Prostate gland (tissue), 2 donors: ENCODE measurements at regions not wholly inside any gene's neighbourhood (a gene's known extent, or its start where the extent isn't known, plus 50 kb on each side); places are given as distances from the start of the nearest gene placed in this dataset.
A peak's percentile ranks its signal among the peaks of the same experiment; 100 is the strongest.

ENCODE experiments used
- DNase-seq: peaks from one replicate; pipeline ENCODE4 v3.0.0-alpha.2; 2019; ENCODE audit warnings: low spot score
- H3K27ac ChIP-seq, 2 donors: fragments of 200-600 bp; sonication (generic); 2 replicates each; pipeline ENCODE4 v1.5.1; 2017 to 2019
- H3K27me3 ChIP-seq: fragments of 200-600 bp; sonication (generic); replicated peaks from 2 replicates; pipeline ENCODE4 v1.5.1; 2019; ENCODE audit not compliant: insufficient read depth
- H3K36me3 ChIP-seq, 2 donors: fragments of 200-600 bp; sonication (generic); 1 replicate in 1 of 2; 2 replicates in 1 of 2; pipeline versions ENCODE4 v1.5.1 to v1.8.1; 2017 to 2019
- H3K4me1 ChIP-seq: fragments of 200-600 bp; sonication (generic); replicated peaks from 2 replicates; pipeline ENCODE4 v1.5.1; 2019
- H3K4me3 ChIP-seq, 2 donors: fragments of 200-600 bp; sonication (generic); 2 replicates each; pipeline ENCODE4 v1.5.1; 2017 to 2019
- H3K9me3 ChIP-seq: fragments of 200-600 bp; sonication (generic); 2 replicates; pipeline ENCODE4 v1.5.1; 2017
- POLR2A ChIP-seq: fragments of 450-650 bp; IDR thresholded peaks from one replicate; pipeline ENCODE4 v1.6.1; 2016; ENCODE audit warnings: antibody characterized with exemption, mild to moderate bottlenecking
- POLR2AphosphoS5 ChIP-seq: sonication (generic); formaldehyde crosslinking; IDR thresholded peaks from one replicate; pipeline ENCODE4 v1.6.1; 2017; ENCODE audit warnings: antibody characterized with exemption
- WGBS: methylation state at CpG from one replicate; pipeline ENCODE4 v1.1.5; 2018; 5-methylcytosine and 5-hydroxymethylcytosine counted together
- intact Hi-C: fragments of 100-400 bp; cut with DNase I; formaldehyde crosslinking; loops from one replicate; pipeline ENCODE4 v1.14.2; 2022
- TF ChIP-seq, protein P1 (sequence below), 4 experiments: fragments of 200-600 bp in 2 of 4; fragments of 450-650 bp in 2 of 4; sonication (generic) in 2 of 4; IDR thresholded peaks; 1 replicate in 3 of 4; 2 replicates in 1 of 4; pipeline ENCODE4 v1.5.1; 2016 to 2019; ENCODE audit warnings: antibody characterized with exemption in 4 of 4, mild to moderate bottlenecking in 2 of 4, moderate library complexity in 2 of 4

DNA sequence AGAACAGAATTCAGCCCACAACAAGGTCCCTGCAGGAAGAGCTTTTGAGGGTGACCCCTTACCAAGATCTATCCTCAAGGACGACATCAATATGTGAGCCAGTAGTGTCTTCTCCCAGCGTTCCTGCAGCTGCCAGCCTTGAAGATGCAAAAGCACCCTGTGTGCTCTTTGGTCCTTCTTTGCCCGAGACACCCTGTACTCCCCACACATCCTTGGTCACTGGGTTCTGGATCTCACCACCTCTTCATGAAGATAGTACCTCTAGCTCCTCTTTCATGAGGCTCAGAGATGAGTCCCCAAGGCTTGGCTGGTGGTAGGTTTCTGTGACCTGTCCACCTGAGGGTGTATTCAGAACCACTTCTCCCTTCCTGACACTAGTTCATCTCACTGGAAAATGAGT is 259.6 kb upstream of the FOXQ1 start:
- Histone ChIP-seq H3K4me3 (no peak overlapping the region), H3K9me3 (no peaks in the 10 kb centered on the region), H3K4me1 (no peaks in the 10 kb centered on the region), H3K36me3 (no peaks in the 10 kb centered on the region), H3K27ac (no peak overlapping the region), H3K27me3 (no peaks in the 10 kb centered on the region)
- intact Hi-C loops: no loop called here
- TF ChIP-seq POLR2A (no peak), POLR2AphosphoS5 (no peak)
- TF ChIP-seq, protein P1, sequence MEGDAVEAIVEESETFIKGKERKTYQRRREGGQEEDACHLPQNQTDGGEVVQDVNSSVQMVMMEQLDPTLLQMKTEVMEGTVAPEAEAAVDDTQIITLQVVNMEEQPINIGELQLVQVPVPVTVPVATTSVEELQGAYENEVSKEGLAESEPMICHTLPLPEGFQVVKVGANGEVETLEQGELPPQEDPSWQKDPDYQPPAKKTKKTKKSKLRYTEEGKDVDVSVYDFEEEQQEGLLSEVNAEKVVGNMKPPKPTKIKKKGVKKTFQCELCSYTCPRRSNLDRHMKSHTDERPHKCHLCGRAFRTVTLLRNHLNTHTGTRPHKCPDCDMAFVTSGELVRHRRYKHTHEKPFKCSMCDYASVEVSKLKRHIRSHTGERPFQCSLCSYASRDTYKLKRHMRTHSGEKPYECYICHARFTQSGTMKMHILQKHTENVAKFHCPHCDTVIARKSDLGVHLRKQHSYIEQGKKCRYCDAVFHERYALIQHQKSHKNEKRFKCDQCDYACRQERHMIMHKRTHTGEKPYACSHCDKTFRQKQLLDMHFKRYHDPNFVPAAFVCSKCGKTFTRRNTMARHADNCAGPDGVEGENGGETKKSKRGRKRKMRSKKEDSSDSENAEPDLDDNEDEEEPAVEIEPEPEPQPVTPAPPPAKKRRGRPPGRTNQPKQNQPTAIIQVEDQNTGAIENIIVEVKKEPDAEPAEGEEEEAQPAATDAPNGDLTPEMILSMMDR (IDR thresholded peaks at IDR 0.05): no peak
- WGBS: 94% methylated on average over 3 of the region's 3 CpGs
- DNase-seq: no peak

DNA sequence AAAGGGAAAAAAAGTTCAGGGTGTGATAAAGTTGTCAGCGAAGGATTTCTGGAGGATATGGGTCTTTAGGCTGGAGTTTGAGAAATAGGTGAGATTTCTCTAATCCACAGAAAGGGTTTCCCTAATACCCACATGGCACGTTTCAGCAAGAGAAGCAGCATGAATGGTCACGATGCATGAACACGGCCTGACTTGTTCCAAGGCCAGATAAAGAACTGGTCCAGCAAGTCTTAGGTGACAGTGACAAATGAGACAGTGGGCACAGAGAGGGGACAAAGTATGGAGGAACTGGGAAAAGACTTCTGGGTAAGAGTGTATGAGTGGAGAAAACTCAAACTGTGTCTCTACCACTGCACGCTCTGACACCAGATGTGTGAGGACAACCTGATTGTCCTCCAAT is 262.0 kb upstream of the FOXQ1 start:
- 59% methylated on average over 5 of the region's 5 CpGs for WGBS
- H3K9me3 ChIP-seq: no peaks in the 10 kb centered on the region
- intact Hi-C loops: no loop called here
- H3K27ac ChIP-seq: no peak overlapping the region
- H3K4me1 ChIP-seq: no peaks in the 10 kb centered on the region
- TF ChIP-seq POLR2AphosphoS5: peak; percentile 83
- no peak for TF ChIP-seq POLR2A
- TF ChIP-seq, protein P1 (IDR thresholded peaks at IDR 0.05): no peak
- peak; percentile 68 for DNase-seq
- H3K36me3 ChIP-seq: no peaks in the 10 kb centered on the region
- no peak overlapping the region for H3K4me3 ChIP-seq
- no peaks in the 10 kb centered on the region for H3K27me3 ChIP-seq

DNA sequence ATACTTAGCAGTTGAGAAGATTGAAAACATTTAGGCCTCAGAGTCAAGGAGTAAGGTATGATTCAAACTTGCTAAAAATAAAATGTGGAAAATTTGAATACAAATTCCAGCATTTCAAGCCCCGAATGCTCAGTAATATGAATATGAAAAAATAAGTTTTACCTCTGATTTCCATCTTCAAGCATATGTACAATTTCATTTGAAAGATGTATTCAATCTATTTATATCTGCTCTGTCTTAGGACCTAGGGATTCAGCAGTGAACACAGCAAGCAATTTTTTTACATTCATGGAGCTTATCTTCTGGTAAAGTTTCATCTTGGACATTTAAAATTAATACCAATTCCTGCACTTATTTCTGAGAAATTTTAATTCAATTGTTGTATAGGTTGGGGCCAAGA is 262.7 kb upstream of the FOXQ1 start:
- H3K27ac ChIP-seq: no peak overlapping the region
- intact Hi-C loops: no loop called here
- TF ChIP-seq POLR2AphosphoS5 (no peak), POLR2A (no peak)
- TF ChIP-seq, protein P1 (IDR thresholded peaks at IDR 0.05): no peak
- H3K4me1 ChIP-seq: no peaks in the 10 kb centered on the region
- no peaks in the 10 kb centered on the region for H3K36me3 ChIP-seq
- H3K9me3 ChIP-seq: no peaks in the 10 kb centered on the region
- no peaks in the 10 kb centered on the region for H3K27me3 ChIP-seq
- no peak overlapping the region for H3K4me3 ChIP-seq
- no peak for DNase-seq
- 94% methylated on average over 1 of the region's 1 CpG for WGBS

DNA sequence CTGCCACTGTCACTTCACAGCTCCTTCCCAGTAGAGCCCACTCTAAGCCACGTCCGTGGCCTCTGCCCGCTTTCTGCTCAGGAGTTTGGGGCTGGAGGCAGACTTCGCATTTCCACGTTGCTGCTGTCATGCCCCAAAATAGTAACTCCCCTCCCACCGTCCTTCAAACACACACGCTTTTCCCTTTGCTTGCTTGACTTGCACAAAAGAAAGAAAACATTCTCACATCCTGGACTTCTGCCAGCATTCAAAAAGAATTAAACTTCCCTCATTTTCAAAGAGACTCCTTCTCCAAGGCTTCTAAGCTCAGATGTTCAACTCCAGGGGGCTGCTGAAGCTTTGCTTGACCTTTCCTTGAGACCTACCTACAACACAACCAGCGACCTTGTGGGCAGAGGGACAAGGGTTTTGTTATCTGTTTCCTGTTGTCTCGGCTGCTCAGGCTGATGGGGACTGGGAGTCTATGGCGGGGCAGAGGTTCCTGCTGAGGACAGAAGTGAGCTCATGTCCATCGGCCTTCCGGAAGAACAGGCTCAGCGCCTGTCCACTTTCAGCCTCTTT is 263.8 kb upstream of the FOXQ1 start:
- no peaks in the 10 kb centered on the region for H3K36me3 ChIP-seq
- intact Hi-C loops: no loop called here

DNA sequence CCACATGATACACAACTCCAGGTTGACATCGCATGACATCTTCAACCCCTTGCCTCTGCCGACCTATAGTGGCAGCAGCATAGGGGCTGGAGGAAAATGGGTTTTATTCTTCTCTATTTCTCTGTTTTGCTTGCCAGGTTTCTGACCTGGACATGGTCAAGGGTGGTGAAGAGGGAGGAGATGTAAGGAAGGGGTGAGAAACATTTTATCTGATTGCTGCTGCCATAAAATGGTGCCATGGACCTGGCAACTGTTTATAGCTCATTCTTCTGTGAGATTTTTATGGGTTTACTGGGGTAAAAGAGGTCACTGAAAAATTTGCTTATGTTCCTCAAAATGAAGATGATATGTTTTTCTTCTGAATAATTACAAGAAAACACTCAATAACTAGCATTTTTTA is 266.7 kb upstream of the FOXQ1 start:
- no peaks in the 10 kb centered on the region for H3K27me3 ChIP-seq
- H3K36me3 ChIP-seq: no peaks in the 10 kb centered on the region
- no peaks in the 10 kb centered on the region for H3K9me3 ChIP-seq
- 87% methylated on average over 2 of the region's 2 CpGs for WGBS
- no peak overlapping the region for H3K27ac ChIP-seq
- no peaks in the 10 kb centered on the region for H3K4me1 ChIP-seq
- intact Hi-C loops: no loop called here
- DNase-seq: no peak
- TF ChIP-seq POLR2A: no peak
- TF ChIP-seq, protein P1 (IDR thresholded peaks at IDR 0.05): no peak
- no peak overlapping the region for H3K4me3 ChIP-seq

More for the DNA sequence above, 263.8 kb upstream of the FOXQ1 start:
- Histone ChIP-seq H3K27ac (no peak overlapping the region), H3K4me3 (no peak overlapping the region), H3K9me3 (no peaks in the 10 kb centered on the region), H3K4me1 (no peaks in the 10 kb centered on the region), H3K27me3 (no peaks in the 10 kb centered on the region)
- DNase-seq: no peak
- no peak for TF ChIP-seq POLR2A
- TF ChIP-seq, protein P1 (IDR thresholded peaks at IDR 0.05): no peak
- TF ChIP-seq POLR2AphosphoS5: no peak
- 68% methylated on average over 13 of the region's 13 CpGs for WGBS
